ENCODE measurements at regions not wholly inside any gene's neighbourhood (a gene's known extent, or its start where the extent isn't known, plus 50 kb on each side); places are given as distances from the start of the nearest gene placed in this dataset.

- no peak overlapping the region for H3K27ac ChIP-seq
- TF ChIP-seq, protein P1, sequence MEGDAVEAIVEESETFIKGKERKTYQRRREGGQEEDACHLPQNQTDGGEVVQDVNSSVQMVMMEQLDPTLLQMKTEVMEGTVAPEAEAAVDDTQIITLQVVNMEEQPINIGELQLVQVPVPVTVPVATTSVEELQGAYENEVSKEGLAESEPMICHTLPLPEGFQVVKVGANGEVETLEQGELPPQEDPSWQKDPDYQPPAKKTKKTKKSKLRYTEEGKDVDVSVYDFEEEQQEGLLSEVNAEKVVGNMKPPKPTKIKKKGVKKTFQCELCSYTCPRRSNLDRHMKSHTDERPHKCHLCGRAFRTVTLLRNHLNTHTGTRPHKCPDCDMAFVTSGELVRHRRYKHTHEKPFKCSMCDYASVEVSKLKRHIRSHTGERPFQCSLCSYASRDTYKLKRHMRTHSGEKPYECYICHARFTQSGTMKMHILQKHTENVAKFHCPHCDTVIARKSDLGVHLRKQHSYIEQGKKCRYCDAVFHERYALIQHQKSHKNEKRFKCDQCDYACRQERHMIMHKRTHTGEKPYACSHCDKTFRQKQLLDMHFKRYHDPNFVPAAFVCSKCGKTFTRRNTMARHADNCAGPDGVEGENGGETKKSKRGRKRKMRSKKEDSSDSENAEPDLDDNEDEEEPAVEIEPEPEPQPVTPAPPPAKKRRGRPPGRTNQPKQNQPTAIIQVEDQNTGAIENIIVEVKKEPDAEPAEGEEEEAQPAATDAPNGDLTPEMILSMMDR (conservative IDR thresholded peaks at IDR 0.05): no peak
These were observed 244.1 kb upstream of the RBBP8 start for GRCh38 chr18:22688877-22689496.

GRCh38 chr18:22689712-22690111, 243.4 kb upstream of the RBBP8 start:
- H3K27ac ChIP-seq: no peak overlapping the region
- TF ChIP-seq, protein P1 (conservative IDR thresholded peaks at IDR 0.05): no peak

DNA sequence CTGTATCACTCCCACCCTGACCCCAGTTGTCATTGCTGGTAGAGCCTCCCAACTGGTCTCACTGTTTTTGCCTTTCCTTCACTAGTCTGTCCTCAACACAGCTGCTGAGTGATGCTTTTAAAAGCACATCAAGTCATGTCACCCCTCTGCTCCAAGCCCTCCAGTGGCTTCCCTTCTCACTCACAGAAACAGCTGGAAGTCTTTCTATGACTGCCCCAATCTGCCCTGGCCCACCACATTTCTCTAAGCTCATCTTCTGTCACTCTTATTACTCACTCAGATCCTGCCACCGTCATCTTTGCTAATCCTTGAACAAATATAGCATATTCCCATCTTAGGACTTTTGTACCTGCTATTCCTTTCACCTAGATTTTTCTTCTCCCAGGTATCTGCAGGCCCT, 242.6 kb upstream of the RBBP8 start:
- no peak overlapping the region for H3K27ac ChIP-seq
- TF ChIP-seq, protein P1 (conservative IDR thresholded peaks at IDR 0.05): no peak

DNA sequence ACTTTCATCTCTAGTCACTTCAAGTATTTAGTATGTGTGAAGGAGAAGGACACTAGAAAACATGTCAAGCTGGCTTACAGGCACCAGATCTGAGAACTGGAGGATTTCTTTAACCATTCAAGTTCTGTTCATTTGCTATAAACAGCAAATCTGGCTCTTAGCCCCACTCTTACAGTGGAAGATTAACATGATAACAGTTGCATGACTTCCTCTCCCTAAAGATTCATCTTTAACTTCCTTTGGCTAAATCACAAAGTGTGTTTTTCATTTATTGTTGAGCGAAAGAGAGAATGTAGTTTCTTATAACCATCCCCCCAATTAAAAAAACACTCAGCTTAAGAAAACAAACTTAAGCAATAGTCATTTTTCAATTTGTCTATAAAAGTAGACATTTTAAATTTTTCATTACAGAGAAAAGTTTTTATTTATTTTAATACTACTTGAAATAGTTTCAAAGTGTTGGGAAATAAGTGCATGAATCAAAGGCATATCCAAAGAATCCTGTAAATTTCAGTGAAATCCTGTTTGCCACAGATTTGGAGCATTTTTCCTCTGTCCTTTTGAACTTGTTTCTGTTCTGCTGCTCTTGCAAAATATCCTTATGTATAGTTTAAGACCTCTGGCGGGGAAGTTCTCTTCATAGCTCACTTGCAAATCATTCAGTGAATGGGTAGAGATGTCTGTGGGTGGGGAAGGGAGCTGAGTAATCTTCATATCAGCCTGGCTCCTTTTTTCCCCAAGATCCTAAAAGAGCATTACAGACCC, 241.0 kb upstream of the RBBP8 start:
- no peak overlapping the region for H3K27ac ChIP-seq

GRCh38 chr18:22694954-22695353, 238.2 kb upstream of the RBBP8 start:
- TF ChIP-seq, protein P1 (conservative IDR thresholded peaks at IDR 0.05): no peak
- H3K27ac ChIP-seq: no peak overlapping the region

More for the DNA sequence above, 241.0 kb upstream of the RBBP8 start:
- TF ChIP-seq, protein P1 (conservative IDR thresholded peaks at IDR 0.05): no peak

- TF ChIP-seq, protein P1 (conservative IDR thresholded peaks at IDR 0.05): no peak
- no peak overlapping the region for H3K27ac ChIP-seq
These were observed 237.5 kb upstream of the RBBP8 start for GRCh38 chr18:22695674-22696073.

GRCh38 chr18:22697561-22697960, 235.6 kb upstream of the RBBP8 start:
- TF ChIP-seq, protein P1 (conservative IDR thresholded peaks at IDR 0.05): no peak
- H3K27ac ChIP-seq: no peak overlapping the region

Measured in VCaP (cell line).